IPS-18a (cell line): ENCODE measurements at regions not wholly inside any gene's neighbourhood (a gene's known extent, or its start where the extent isn't known, plus 50 kb on each side); places are given as distances from the start of the nearest gene placed in this dataset.

Experiments
- H3K27ac ChIP-seq: one replicate; pipeline ENCODE4 v1.5.1; 2013; ENCODE audit warnings: low read length
- H3K27me3 ChIP-seq: one replicate; pipeline ENCODE4 v1.6.1; 2013; ENCODE audit warnings: mild to moderate bottlenecking, low read length; ENCODE audit not compliant: control insufficient read depth, insufficient read depth
- H3K36me3 ChIP-seq: one replicate; pipeline ENCODE4 v1.6.1; 2013; ENCODE audit warnings: low read depth, low read length; ENCODE audit not compliant: control insufficient read depth
- H3K4me1 ChIP-seq: one replicate; pipeline ENCODE4 v1.6.1; 2013; ENCODE audit warnings: low read depth, low read length; ENCODE audit not compliant: control insufficient read depth
- H3K4me3 ChIP-seq: one replicate; pipeline ENCODE4 v1.5.1; 2013; ENCODE audit warnings: low read length
- H3K9ac ChIP-seq: one replicate; pipeline ENCODE4 v1.6.1; 2013; ENCODE audit warnings: mild to moderate bottlenecking, low read length, moderate library complexity
- H3K9me3 ChIP-seq: one replicate; pipeline ENCODE4 v1.6.1; 2013; ENCODE audit warnings: low read depth, low read length; ENCODE audit not compliant: control insufficient read depth

GRCh38 chr3:181764544-181764943, 52.8 kb downstream of the SOX2 start:
- H3K4me1 ChIP-seq = peaks cover 3% of the 10 kb centered on the region
- H3K4me3 ChIP-seq = no peak overlapping the region
- no peak overlapping the region for H3K9ac ChIP-seq
- no peaks in the 10 kb centered on the region for H3K27me3 ChIP-seq
- no peaks in the 10 kb centered on the region for H3K36me3 ChIP-seq
- no peak overlapping the region for H3K27ac ChIP-seq
- H3K9me3 ChIP-seq = no peaks in the 10 kb centered on the region

DNA sequence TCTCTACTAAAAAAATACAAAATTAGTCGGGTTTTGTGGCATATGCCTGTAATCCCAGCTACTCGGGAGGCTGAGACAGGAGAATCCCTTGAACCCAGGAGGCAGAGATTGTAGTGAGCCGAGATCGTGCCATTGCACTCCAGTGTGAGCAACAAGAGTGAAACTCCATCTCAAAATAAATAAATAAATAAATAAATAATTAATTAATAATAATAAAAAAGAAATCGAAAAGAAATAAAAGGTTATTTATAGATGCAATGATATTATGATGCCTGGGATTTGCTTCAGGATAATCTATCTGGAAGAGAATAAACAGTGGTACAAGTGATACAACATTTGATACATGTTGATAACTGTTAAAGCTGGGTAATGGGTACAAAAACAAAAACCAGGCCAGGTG, 58.6 kb downstream of the SOX2 start:
- Histone ChIP-seq H3K9ac (no peak overlapping the region), H3K36me3 (no peaks in the 10 kb centered on the region), H3K27me3 (no peaks in the 10 kb centered on the region)

DNA sequence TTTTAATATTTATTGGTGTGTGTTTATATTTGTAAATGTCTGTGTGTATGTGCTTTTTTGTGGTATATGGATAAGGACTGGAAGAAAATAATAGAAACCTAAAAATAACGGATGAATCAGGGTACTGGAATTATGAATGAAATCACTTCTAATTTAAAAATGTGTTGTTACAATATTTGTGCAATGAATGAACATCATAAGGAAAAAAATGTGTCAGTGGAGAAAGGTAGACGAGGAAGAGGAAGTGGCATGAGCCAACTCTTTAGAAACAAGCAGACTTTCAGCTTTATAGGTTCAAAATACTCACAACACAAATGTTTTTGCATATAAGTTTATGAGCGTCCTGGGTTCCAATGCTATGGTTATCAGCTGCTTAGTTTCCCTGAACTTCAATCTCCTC, 59.4 kb downstream of the SOX2 start:
- Histone ChIP-seq H3K27ac (no peak overlapping the region), H3K4me1 (no peaks in the 10 kb centered on the region), H3K9ac (no peak overlapping the region), H3K4me3 (no peak overlapping the region), H3K27me3 (no peaks in the 10 kb centered on the region), H3K36me3 (no peaks in the 10 kb centered on the region), H3K9me3 (no peaks in the 10 kb centered on the region)

More for the DNA sequence above, 58.6 kb downstream of the SOX2 start:
- H3K4me3 ChIP-seq = no peak overlapping the region
- H3K4me1 ChIP-seq = peaks cover 3% of the 10 kb centered on the region
- no peaks in the 10 kb centered on the region for H3K9me3 ChIP-seq
- no peak overlapping the region for H3K27ac ChIP-seq

DNA sequence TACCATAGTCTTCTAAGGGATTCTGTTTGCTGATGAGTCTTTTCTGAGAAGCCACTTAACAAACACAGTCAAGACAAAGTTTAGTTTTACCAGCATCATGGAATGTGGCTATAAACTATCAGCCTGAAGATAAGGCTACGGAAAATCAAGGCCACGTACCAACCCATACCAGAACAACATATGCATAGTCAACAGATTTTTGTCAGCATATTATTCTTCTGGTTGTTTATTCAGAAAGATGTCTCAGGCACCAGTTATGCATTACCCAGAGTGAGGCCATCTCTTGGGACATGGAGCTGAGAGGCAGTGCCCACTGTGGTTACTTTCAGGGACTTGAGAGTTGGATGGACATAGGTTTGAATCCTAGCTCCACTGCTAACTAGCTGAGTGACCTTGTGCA, 60.4 kb downstream of the SOX2 start:
- no peak overlapping the region for H3K27ac ChIP-seq

GRCh38 chr3:181773921-181774320, 62.2 kb downstream of the SOX2 start:
- Histone ChIP-seq H3K27me3 (no peaks in the 10 kb centered on the region), H3K9me3 (no peaks in the 10 kb centered on the region), H3K36me3 (no peaks in the 10 kb centered on the region), H3K4me1 (no peaks in the 10 kb centered on the region), H3K27ac (no peak overlapping the region), H3K4me3 (no peak overlapping the region), H3K9ac (no peak overlapping the region)

More for the DNA sequence above, 60.4 kb downstream of the SOX2 start:
- Histone ChIP-seq H3K4me3 (no peak overlapping the region), H3K36me3 (no peaks in the 10 kb centered on the region), H3K4me1 (no peaks in the 10 kb centered on the region), H3K9me3 (no peaks in the 10 kb centered on the region), H3K9ac (no peak overlapping the region), H3K27me3 (no peaks in the 10 kb centered on the region)

DNA sequence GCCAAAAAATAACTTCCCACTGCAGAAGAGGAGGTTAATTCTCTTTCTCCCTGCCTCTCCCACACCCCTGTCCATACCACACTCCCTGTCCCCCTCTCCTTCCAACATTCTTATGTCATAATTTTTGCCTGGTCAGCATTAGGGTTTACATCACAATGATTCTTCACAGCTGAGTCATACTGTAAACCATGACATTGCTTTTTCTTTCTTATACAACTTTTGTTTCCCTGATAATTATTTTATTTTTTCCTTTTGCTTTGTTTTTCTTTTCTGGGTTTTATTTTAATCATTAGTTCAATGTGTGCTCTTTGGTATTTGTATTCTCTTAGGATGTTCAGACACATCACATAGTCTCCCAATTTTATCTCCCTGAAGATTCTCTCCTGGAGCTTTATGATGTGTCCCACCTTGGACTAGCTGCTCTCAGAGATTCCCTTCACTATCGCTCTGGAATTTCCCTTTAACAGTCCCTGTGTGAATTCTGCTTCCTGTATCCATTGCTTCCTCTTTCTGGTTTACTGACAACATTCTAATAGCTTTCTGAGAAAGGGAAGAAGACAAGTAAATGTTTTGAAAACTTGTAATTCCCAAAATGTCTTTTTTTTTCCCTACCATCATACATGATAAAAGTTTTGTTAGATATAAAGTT, 70.7 kb downstream of the SOX2 start:
- peak overlapping the region; percentile 59 for H3K27ac ChIP-seq
- no peaks in the 10 kb centered on the region for H3K27me3 ChIP-seq
- H3K4me1 ChIP-seq = peaks cover 11% of the 10 kb centered on the region

DNA sequence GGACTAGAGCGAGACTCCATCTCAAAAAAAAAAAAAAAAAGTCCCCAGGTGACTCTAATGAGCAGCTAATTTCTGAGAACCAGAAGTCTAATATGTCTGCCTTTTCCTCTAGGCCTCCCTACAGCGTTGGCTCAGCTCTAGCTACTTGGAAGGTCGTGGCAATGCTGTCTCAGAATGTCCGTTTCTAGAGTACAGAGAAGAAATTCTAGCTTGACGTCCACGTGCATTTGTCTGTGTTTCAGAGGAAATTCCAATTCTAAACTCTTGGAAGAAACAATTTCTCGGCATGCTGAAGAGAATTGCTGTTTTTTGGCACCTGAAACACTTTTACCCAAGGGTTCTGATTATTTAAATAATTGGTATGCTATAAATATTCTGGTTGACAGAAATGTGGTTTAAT, 78.8 kb downstream of the SOX2 start:
- Histone ChIP-seq H3K9me3 (no peaks in the 10 kb centered on the region), H3K4me1 (peaks cover 12% of the 10 kb centered on the region), H3K36me3 (no peaks in the 10 kb centered on the region), H3K27me3 (no peaks in the 10 kb centered on the region), H3K4me3 (no peak overlapping the region), H3K9ac (no peak overlapping the region), H3K27ac (no peak overlapping the region)

More for the DNA sequence above, 70.7 kb downstream of the SOX2 start:
- no peaks in the 10 kb centered on the region for H3K9me3 ChIP-seq
- no peak overlapping the region for H3K9ac ChIP-seq
- no peak overlapping the region for H3K4me3 ChIP-seq
- no peaks in the 10 kb centered on the region for H3K36me3 ChIP-seq

GRCh38 chr3:181791056-181791955, 79.6 kb downstream of the SOX2 start:
- Histone ChIP-seq H3K9ac (no peak overlapping the region), H3K36me3 (no peaks in the 10 kb centered on the region), H3K9me3 (no peaks in the 10 kb centered on the region), H3K4me3 (no peak overlapping the region), H3K4me1 (peaks cover 12% of the 10 kb centered on the region), H3K27ac (no peak overlapping the region), H3K27me3 (no peaks in the 10 kb centered on the region)

DNA sequence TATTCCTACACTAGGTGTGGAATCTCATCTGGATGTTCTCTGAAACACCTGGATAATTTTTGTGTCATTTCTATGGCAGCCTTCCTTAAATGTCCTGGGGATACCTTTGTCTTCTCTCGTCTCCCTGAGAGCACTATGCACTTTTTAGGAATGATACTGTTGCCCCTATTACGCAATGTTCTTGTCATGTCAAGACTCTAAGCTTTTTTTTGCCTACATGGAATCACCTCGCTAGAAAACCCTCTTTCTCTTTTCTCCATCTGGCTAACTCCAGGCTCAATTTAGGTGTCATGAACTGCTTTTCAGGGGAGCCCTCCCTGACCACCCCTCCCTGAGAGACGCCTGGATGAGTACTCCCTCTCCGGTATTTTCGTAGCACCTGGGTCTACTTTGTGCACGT, 81.3 kb downstream of the SOX2 start:
- no peak overlapping the region for H3K4me3 ChIP-seq
- H3K36me3 ChIP-seq = no peaks in the 10 kb centered on the region
- no peaks in the 10 kb centered on the region for H3K27me3 ChIP-seq
- no peak overlapping the region for H3K27ac ChIP-seq
- peaks cover 22% of the 10 kb centered on the region for H3K4me1 ChIP-seq
- no peaks in the 10 kb centered on the region for H3K9me3 ChIP-seq
- H3K9ac ChIP-seq = no peak overlapping the region

DNA sequence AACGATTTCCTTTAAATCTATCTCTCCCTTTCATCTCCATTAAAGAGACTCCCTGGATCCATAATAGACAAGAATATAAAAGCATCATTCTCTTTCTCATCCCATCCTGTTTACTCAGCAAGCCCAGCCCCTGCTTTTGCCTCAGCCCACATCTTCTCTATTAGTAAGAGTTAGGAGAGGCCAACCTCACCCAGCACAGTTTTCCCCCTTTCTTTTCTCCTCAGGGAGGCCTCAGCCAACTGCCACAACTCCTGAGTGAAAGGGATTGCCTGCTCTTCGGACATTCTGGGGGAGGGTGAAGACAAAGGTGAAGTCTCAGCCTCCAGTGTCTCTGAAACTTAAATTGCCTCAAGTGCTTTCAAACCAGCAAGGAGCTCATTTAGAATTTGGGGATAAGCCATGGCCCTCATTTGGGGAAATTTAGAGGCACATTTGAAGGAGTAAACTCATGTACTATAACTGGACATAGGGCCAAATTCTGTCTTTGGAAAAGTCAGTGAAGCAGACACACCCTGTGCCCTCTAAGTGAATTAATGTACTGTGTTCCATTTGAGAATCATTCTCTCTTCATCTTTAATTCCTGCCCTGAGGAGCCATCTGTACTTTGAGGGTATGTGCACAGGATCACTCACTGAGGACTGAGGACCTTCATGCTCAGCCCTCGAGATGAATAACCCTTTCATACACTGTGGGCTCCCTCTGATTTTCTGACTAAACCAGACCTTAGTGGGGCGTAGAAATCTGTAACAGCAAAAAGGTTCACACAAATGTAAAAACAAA, 82.5 kb downstream of the SOX2 start:
- Histone ChIP-seq H3K9me3 (no peaks in the 10 kb centered on the region), H3K27me3 (no peaks in the 10 kb centered on the region), H3K27ac (no peak overlapping the region), H3K36me3 (no peaks in the 10 kb centered on the region), H3K9ac (no peak overlapping the region), H3K4me1 (peaks cover 22% of the 10 kb centered on the region), H3K4me3 (no peak overlapping the region)

- Histone ChIP-seq H3K4me1 (peaks cover 22% of the 10 kb centered on the region), H3K27me3 (no peaks in the 10 kb centered on the region), H3K27ac (no peak overlapping the region), H3K9ac (no peak overlapping the region), H3K36me3 (no peaks in the 10 kb centered on the region), H3K9me3 (no peaks in the 10 kb centered on the region), H3K4me3 (no peak overlapping the region)
These were observed 84.9 kb downstream of the SOX2 start for GRCh38 chr3:181796641-181797040.
